GM10266 (cell line): ENCODE measurements at regions not wholly inside any gene's neighbourhood (a gene's known extent, or its start where the extent isn't known, plus 50 kb on each side); places are given as distances from the start of the nearest gene placed in this dataset.

Experiments used
- DNase-seq: peaks from one replicate; pipeline ENCODE4 v3.0.0; 2012; ENCODE audit errors: extremely low spot score
- CTCF ChIP-seq: IDR thresholded peaks from 2 replicates; pipeline ENCODE4 v1.5.1; 2012; ENCODE audit warnings: mild to moderate bottlenecking, low read depth; ENCODE audit not compliant: control insufficient read depth, insufficient read depth; ENCODE audit errors: missing control alignments

DNA sequence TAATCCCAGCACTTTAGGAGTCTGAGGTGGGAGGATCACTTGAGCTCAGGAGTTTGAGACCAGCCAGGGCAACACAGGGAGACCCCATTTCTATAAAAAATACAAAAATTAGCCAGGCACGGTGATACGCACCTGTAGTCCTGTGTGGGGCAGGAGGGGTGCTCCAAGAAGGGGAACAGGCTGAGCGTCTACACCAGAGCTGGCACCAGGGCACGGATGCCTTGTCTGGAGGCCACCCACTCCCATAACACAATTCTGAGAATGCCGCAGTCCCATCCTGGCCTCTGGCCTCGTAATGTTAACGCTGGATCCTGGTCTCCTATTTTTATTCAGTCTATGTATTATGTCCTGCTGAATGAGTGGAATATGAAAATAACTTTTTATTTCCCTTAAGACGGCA is 161.3 kb downstream of the WSCD1 start:
- TF ChIP-seq CTCF = no peak
- no peak for DNase-seq

GRCh38 chr17:6218333-6218732 is 148.2 kb downstream of the WSCD1 start:
- TF ChIP-seq CTCF = no peak
- no peak for DNase-seq

DNA sequence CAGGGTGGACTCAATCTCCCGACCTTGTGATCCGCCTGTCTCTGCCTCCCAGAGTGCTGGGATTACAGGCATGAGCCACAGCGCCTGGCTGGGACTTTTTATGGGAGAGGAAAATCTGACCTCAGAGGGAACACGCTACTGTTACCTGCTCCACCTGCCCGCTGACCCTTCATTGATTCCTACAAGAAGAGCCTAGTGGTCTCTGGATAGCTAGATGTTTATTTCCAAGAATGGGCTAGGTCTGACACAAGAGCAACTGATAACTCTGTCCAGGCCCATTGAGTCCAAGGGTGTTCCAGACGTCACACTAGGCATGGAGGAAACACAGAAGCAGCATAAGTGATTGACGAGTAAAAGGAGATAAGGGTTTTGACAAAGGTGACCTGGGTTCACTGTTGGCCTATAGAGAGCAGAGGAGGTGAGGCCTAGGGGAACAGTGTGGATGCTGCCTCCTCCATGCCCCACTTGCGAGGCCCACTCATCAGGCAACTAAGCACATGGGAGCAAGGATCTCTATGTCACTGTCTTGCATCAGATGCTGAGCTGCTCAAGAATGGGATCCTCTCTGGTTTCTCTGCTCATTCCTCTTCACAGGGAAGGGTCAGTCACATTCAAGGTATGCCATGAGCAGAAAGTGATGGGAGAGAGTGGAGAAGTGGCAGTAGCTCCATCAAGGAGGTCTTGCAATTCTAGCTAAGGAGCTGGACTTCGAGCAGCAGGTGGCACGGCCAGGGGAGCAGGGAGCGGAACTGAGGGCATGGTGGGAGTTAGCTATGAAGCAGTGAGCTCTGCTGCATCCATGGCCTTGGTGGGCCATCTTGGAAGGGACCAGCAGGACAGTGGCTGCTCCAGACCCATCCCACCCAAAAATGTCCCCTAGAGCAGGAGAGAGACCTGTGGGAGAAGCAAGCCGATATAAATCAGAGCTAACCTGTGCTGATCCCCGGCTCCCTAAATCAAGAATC is 145.2 kb downstream of the WSCD1 start:
- TF ChIP-seq CTCF = no peak
- no peak for DNase-seq

- DNase-seq = no peak
- no peak for TF ChIP-seq CTCF
Measured at GRCh38 chr17:6213859-6214258, 143.7 kb downstream of the WSCD1 start.

DNA sequence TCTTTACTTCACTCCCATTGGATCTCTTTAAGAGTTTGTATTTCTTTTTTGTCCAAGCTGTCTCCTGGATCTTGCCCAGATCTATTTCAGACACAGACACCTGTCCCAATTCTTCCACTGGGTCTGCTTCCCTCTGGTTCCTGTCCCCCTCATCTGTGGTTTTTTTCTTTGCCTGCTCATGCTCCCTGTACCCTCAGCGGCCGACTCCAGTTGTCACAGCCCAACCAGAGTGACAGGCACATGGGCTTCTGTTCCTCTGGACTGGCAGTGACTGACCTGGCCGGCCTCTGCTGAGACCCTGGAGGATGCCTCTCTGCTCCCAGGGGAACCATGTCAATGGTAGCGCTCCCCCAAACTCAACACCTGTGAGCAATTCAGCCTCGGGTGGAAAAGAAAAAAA is 142.6 kb downstream of the WSCD1 start:
- no peak for TF ChIP-seq CTCF
- no peak for DNase-seq

- DNase-seq = no peak
- TF ChIP-seq CTCF = no peak
Measured at GRCh38 chr17:6209829-6210228, 139.7 kb downstream of the WSCD1 start.

GRCh38 chr17:6208608-6209180 is 138.5 kb downstream of the WSCD1 start:
- no peak for DNase-seq
- TF ChIP-seq CTCF = no peak
